HEK293 (cell line): ENCODE measurements at regions not wholly inside any gene's neighbourhood (a gene's known extent, or its start where the extent isn't known, plus 50 kb on each side); places are given as distances from the start of the nearest gene placed in this dataset.

Source experiments
- ELK4 ChIP-seq: IDR thresholded peaks from 2 replicates; pipeline ENCODE4 v1.6.1; 2011; ENCODE audit warnings: mild to moderate bottlenecking, low read depth, low read length, borderline replicate concordance
- MZF1 ChIP-seq: fragments of 450-650 bp; formaldehyde crosslinking; IDR thresholded peaks from 2 replicates; pipeline ENCODE4 v1.5.1; 2017; ENCODE audit warnings: missing biosample characterization, missing genetic modification characterization, borderline replicate concordance
- OVOL3 ChIP-seq: fragments of 450-650 bp; formaldehyde crosslinking; IDR thresholded peaks from 2 replicates; pipeline ENCODE4 v1.5.1; 2016; ENCODE audit warnings: missing biosample characterization, missing genetic modification characterization
- REPIN1 ChIP-seq: fragments of 450-650 bp; formaldehyde crosslinking; IDR thresholded peaks from 2 replicates; pipeline ENCODE4 v1.5.1; 2017; ENCODE audit warnings: missing biosample characterization, missing genetic modification characterization, low read depth
- YY2 ChIP-seq: fragments of 450-650 bp; formaldehyde crosslinking; IDR thresholded peaks from 2 replicates; pipeline ENCODE4 v1.5.1; 2016; ENCODE audit warnings: missing biosample characterization, missing genetic modification characterization
- ZNF530 ChIP-seq: fragments of 450-650 bp; formaldehyde crosslinking; IDR thresholded peaks from 2 replicates; pipeline ENCODE4 v1.5.1; 2016; ENCODE audit warnings: low read depth, missing biosample characterization, missing genetic modification characterization
- TF ChIP-seq, protein P1 (sequence below): fragments of 450-650 bp; formaldehyde crosslinking; IDR thresholded peaks from 2 replicates; pipeline ENCODE4 v1.5.1; 2016; ENCODE audit warnings: missing biosample characterization, missing genetic modification characterization
- TF ChIP-seq, protein P2 (sequence below): fragments of 450-650 bp; formaldehyde crosslinking; IDR thresholded peaks from 2 replicates; pipeline ENCODE4 v1.5.1; 2016; ENCODE audit warnings: missing biosample characterization, missing genetic modification characterization, low read depth

DNA sequence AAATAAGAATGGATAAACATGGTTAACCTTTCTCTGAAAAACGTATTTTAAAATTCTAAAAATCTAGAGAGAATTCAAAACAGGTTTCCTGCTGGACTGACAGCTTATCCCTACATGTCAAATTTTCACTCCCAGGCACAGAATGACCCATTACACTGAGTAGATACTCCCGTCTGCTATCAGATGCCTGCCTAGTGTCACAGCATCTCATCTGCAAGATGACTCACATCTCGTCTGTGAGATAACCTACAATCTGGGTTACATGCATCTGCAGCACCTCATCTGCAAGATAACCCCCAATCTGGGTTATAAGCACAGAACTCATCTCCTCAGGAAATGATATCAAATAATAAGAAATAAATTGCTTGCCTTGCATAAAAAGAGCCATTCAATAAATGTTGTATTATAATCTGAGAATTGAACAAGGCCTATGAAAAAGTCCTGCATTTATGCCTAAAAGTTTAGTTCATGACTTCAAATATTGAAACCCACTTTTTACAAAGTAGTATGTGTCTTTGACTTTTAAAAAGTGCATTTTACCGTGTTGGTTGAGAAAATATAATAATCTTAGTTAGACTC is 188.3 kb upstream of the THBS1 start:
- TF ChIP-seq YY2 (no peak), ELK4 (no peak), ZNF530 (tag by site-specific recombination) (no peak), OVOL3 (tag by site-specific recombination) (no peak), REPIN1 (tag by site-specific recombination) (no peak), MZF1 (tag by site-specific recombination) (no peak)
- TF ChIP-seq, protein P1, sequence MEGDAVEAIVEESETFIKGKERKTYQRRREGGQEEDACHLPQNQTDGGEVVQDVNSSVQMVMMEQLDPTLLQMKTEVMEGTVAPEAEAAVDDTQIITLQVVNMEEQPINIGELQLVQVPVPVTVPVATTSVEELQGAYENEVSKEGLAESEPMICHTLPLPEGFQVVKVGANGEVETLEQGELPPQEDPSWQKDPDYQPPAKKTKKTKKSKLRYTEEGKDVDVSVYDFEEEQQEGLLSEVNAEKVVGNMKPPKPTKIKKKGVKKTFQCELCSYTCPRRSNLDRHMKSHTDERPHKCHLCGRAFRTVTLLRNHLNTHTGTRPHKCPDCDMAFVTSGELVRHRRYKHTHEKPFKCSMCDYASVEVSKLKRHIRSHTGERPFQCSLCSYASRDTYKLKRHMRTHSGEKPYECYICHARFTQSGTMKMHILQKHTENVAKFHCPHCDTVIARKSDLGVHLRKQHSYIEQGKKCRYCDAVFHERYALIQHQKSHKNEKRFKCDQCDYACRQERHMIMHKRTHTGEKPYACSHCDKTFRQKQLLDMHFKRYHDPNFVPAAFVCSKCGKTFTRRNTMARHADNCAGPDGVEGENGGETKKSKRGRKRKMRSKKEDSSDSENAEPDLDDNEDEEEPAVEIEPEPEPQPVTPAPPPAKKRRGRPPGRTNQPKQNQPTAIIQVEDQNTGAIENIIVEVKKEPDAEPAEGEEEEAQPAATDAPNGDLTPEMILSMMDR (tag by site-specific recombination) = no peak
- TF ChIP-seq, protein P2, sequence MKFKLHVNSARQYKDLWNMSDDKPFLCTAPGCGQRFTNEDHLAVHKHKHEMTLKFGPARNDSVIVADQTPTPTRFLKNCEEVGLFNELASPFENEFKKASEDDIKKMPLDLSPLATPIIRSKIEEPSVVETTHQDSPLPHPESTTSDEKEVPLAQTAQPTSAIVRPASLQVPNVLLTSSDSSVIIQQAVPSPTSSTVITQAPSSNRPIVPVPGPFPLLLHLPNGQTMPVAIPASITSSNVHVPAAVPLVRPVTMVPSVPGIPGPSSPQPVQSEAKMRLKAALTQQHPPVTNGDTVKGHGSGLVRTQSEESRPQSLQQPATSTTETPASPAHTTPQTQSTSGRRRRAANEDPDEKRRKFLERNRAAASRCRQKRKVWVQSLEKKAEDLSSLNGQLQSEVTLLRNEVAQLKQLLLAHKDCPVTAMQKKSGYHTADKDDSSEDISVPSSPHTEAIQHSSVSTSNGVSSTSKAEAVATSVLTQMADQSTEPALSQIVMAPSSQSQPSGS (tag by site-specific recombination) = no peak
